Umbilical cord (tissue), 1 donor: ENCODE measurements at regions not wholly inside any gene's neighbourhood (a gene's known extent, or its start where the extent isn't known, plus 50 kb on each side); places are given as distances from the start of the nearest gene placed in this dataset.
"Not testable (repeated sequence)": the region's sequence is repeated elsewhere in the genome, so short reads cannot be mapped to it uniquely, and the experiment has no call there.

Experiments
- DNase-seq: peaks from one replicate; pipeline ENCODE4 v3.0.0-alpha.2; 2015; ENCODE audit warnings: low spot score

GRCh38 chr2:187206071-187206470 lies 242.0 kb downstream of the CALCRL start:
- DNase-seq, result no peak

GRCh38 chr2:187198136-187198535 lies 249.9 kb downstream of the CALCRL start:
- no peak for DNase-seq

- no peak for DNase-seq
These were observed 254.0 kb downstream of the CALCRL start for GRCh38 chr2:187194049-187194448.

GRCh38 chr2:187188783-187189631 lies 259.0 kb downstream of the CALCRL start:
- DNase-seq, result no peak

GRCh38 chr2:187187519-187187918 lies 260.5 kb downstream of the CALCRL start:
- DNase-seq, result peak; percentile 36

GRCh38 chr2:187180529-187180928 lies 267.5 kb downstream of the CALCRL start:
- DNase-seq, result no peak

GRCh38 chr2:187178876-187179275 lies 269.2 kb downstream of the CALCRL start:
- DNase-seq, result not testable (repeated sequence)

- DNase-seq, result no peak
These were observed 270.8 kb downstream of the CALCRL start for GRCh38 chr2:187177253-187177652.

GRCh38 chr2:187174582-187174981 lies 273.5 kb downstream of the CALCRL start:
- no peak for DNase-seq

GRCh38 chr2:187171318-187171717 lies 276.7 kb downstream of the CALCRL start:
- no peak for DNase-seq

- no peak for DNase-seq
These were observed 278.2 kb downstream of the CALCRL start for GRCh38 chr2:187169864-187170263.

GRCh38 chr2:187168720-187169713 lies 279.0 kb downstream of the CALCRL start:
- DNase-seq, result peak; percentile 6

- no peak for DNase-seq
These were observed 280.6 kb downstream of the CALCRL start for GRCh38 chr2:187167491-187167890.

- DNase-seq, result peak; percentile 68
These were observed 282.0 kb downstream of the CALCRL start for GRCh38 chr2:187165936-187166610.

- no peak for DNase-seq
These were observed 289.6 kb downstream of the CALCRL start for GRCh38 chr2:187158452-187158851.

- no peak for DNase-seq
These were observed 291.0 kb downstream of the CALCRL start for GRCh38 chr2:187157046-187157445.

GRCh38 chr2:187155476-187155875 lies 292.6 kb downstream of the CALCRL start:
- DNase-seq, result no peak

- DNase-seq, result peak; percentile 81
These were observed 297.4 kb downstream of the CALCRL start for GRCh38 chr2:187150670-187151069.

- DNase-seq, result no peak
These were observed 299.2 kb upstream of the ZSWIM2 start for GRCh38 chr2:187148059-187148714.

- DNase-seq, result no peak
These were observed 294.6 kb upstream of the ZSWIM2 start for GRCh38 chr2:187143537-187143936.

- no peak for DNase-seq
These were observed 290.5 kb upstream of the ZSWIM2 start for GRCh38 chr2:187139469-187139868.
